Stimulated activated naive CD8-positive, alpha-beta T cell treated with anti-CD3 and anti-CD28 coated beads, Interleukin-15, Interleukin-2, amounts not matched to agents 100 ng/mL and 50 ng/mL, for 24 hours (primary cell): ENCODE measurements at regions not wholly inside any gene's neighbourhood (a gene's known extent, or its start where the extent isn't known, plus 50 kb on each side); places are given as distances from the start of the nearest gene placed in this dataset.
A peak's percentile ranks its signal among the peaks of the same experiment; 100 is the strongest.
"Not testable (repeated sequence)": the region's sequence is repeated elsewhere in the genome, so short reads cannot be mapped to it uniquely, and the experiment has no call there.

Experiments used
- H3K27ac Mint-ChIP-seq: one replicate; pipeline ENCODE4 v1.8.0; 2021; ENCODE audit warnings: mild to moderate bottlenecking, mixed read lengths
- H3K27me3 Mint-ChIP-seq: one replicate; pipeline ENCODE4 v1.8.0; 2021; ENCODE audit warnings: mixed read lengths
- H3K36me3 Mint-ChIP-seq: one replicate; pipeline ENCODE4 v1.8.0; 2021; ENCODE audit warnings: low read depth, mixed read lengths
- H3K4me1 Mint-ChIP-seq: one replicate; pipeline ENCODE4 v1.8.0; 2021; ENCODE audit warnings: low read depth, mixed read lengths
- H3K4me3 Mint-ChIP-seq: one replicate; pipeline ENCODE4 v1.8.0; 2021; ENCODE audit warnings: mild to moderate bottlenecking, mixed read lengths
- H3K9me3 Mint-ChIP-seq: one replicate; pipeline ENCODE4 v1.8.0; 2021; ENCODE audit warnings: mixed read lengths

- H3K27ac Mint-ChIP-seq: no peak overlapping the region
- peaks cover 3% of the 10 kb centered on the region for H3K36me3 Mint-ChIP-seq
- peaks cover 15% of the 10 kb centered on the region for H3K4me1 Mint-ChIP-seq
- no peaks in the 10 kb centered on the region for H3K27me3 Mint-ChIP-seq
- H3K9me3 Mint-ChIP-seq: peaks cover 13% of the 10 kb centered on the region
- no peak overlapping the region for H3K4me3 Mint-ChIP-seq
These were observed 121.6 kb downstream of the NFKBIZ start for GRCh38 chr3:101970905-101971304.

GRCh38 chr3:101972430-101973162, 123.3 kb downstream of the NFKBIZ start:
- Mint-ChIP-seq H3K9me3 (peaks cover 13% of the 10 kb centered on the region), H3K27me3 (no peaks in the 10 kb centered on the region), H3K27ac (no peak overlapping the region), H3K4me1 (peaks cover 21% of the 10 kb centered on the region), H3K36me3 (peaks cover 3% of the 10 kb centered on the region), H3K4me3 (no peak overlapping the region)

DNA sequence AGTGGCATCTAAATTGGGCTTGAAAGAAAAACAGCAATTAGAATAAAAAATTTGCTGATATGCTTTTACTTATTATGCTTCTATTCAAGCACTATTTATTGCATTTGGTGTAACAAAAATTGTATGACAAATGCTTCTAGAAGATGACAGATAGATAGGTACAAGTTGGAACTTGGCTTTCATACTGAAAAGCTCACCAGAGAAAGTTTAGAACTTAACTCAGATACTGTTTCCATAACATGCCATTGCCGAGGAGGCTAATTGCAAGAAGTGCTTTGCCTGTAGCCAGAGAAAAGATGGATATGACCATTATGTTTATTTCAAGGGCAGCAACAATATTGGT, 123.8 kb downstream of the NFKBIZ start:
- H3K4me1 Mint-ChIP-seq: peaks cover 21% of the 10 kb centered on the region
- H3K36me3 Mint-ChIP-seq: peaks cover 3% of the 10 kb centered on the region
- no peaks in the 10 kb centered on the region for H3K27me3 Mint-ChIP-seq
- H3K4me3 Mint-ChIP-seq: no peak overlapping the region
- no peak overlapping the region for H3K27ac Mint-ChIP-seq
- peaks cover 13% of the 10 kb centered on the region for H3K9me3 Mint-ChIP-seq

DNA sequence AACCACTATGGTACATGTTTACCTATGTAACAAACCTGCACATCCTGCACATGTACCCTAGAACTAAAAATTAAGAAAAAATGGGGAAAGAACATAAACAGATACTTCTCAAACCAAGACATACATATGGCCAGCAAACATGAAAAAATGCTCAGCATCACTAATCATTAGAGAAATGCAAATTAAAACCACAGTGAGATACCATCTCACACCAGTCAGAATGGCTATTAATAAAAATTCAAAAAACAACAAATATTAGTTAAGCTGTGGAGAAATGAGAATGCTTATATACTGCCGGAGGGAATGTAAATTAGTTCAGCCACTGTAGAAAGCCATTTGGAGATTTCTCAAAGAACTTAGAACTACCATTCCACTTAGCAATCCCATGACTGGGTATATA, 126.1 kb downstream of the NFKBIZ start:
- H3K4me1 Mint-ChIP-seq: peaks cover 30% of the 10 kb centered on the region
- H3K27ac Mint-ChIP-seq, H3K4me3 Mint-ChIP-seq, H3K9me3 Mint-ChIP-seq, H3K27me3 Mint-ChIP-seq, H3K36me3 Mint-ChIP-seq: not testable (repeated sequence)

GRCh38 chr3:101976473-101976872, 127.2 kb downstream of the NFKBIZ start:
- H3K4me3 Mint-ChIP-seq: no peak overlapping the region
- no peaks in the 10 kb centered on the region for H3K27me3 Mint-ChIP-seq
- no peak overlapping the region for H3K27ac Mint-ChIP-seq
- no peaks in the 10 kb centered on the region for H3K36me3 Mint-ChIP-seq
- peaks cover 30% of the 10 kb centered on the region for H3K4me1 Mint-ChIP-seq
- H3K9me3 Mint-ChIP-seq: no peaks in the 10 kb centered on the region

GRCh38 chr3:101978348-101978747, 129.0 kb downstream of the NFKBIZ start:
- Mint-ChIP-seq H3K27me3 (peaks cover 7% of the 10 kb centered on the region), H3K4me3 (no peak overlapping the region), H3K36me3 (no peaks in the 10 kb centered on the region), H3K9me3 (no peaks in the 10 kb centered on the region), H3K27ac (no peak overlapping the region), H3K4me1 (peaks cover 19% of the 10 kb centered on the region)

DNA sequence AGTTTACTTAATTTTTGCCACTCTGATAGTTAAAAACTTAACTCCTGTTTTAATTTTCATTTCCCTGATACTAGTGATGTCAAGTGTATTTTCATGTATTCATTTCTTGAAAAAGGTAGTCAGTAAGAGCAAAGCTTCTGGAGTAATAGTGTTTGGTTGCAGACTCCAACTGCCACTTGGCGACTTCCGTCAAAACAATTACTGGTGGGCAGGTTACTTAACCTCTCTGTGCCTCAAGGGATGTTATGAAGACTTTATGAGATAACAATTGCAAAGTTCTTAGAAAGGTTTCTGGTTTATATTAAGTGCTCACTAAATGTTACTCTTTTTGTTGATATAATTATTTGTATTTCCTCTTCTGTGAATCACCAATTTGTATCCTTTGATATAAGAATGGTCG, 129.7 kb downstream of the NFKBIZ start:
- no peaks in the 10 kb centered on the region for H3K36me3 Mint-ChIP-seq
- no peak overlapping the region for H3K27ac Mint-ChIP-seq
- H3K9me3 Mint-ChIP-seq: no peaks in the 10 kb centered on the region
- H3K4me3 Mint-ChIP-seq: no peak overlapping the region
- H3K27me3 Mint-ChIP-seq: peaks cover 7% of the 10 kb centered on the region
- peaks cover 19% of the 10 kb centered on the region for H3K4me1 Mint-ChIP-seq

GRCh38 chr3:101984356-101984755, 135.0 kb downstream of the NFKBIZ start:
- Mint-ChIP-seq H3K4me1 (peaks cover 24% of the 10 kb centered on the region), H3K27ac (no peak overlapping the region), H3K9me3 (no peaks in the 10 kb centered on the region), H3K36me3 (no peaks in the 10 kb centered on the region), H3K4me3 (no peak overlapping the region), H3K27me3 (peaks cover 7% of the 10 kb centered on the region)

DNA sequence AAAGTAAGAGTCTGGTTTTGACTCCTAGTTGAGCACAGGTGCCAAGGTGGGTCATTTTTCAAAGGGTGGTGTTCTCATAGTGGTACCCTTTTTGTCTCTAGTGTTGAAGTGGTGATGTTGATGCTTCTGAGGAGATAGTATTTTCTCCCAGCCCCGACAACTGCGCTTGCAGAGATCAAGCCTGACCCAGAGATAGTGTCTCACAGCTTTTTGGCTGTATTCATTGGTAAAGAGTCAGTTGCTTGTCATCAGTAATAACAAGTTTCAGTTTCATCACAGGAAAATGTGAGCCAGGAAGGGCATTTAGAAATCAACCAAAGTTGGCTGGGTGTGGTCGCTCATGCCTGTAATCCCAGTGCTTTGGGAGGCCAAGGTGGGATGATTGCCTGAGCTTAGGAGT, 139.3 kb downstream of the NFKBIZ start:
- Mint-ChIP-seq H3K4me3 (peak overlapping the region; percentile 38), H3K4me1 (peaks cover 48% of the 10 kb centered on the region), H3K9me3 (no peaks in the 10 kb centered on the region), H3K27ac (peak overlapping the region; percentile 84), H3K36me3 (no peaks in the 10 kb centered on the region), H3K27me3 (peaks cover 8% of the 10 kb centered on the region)

DNA sequence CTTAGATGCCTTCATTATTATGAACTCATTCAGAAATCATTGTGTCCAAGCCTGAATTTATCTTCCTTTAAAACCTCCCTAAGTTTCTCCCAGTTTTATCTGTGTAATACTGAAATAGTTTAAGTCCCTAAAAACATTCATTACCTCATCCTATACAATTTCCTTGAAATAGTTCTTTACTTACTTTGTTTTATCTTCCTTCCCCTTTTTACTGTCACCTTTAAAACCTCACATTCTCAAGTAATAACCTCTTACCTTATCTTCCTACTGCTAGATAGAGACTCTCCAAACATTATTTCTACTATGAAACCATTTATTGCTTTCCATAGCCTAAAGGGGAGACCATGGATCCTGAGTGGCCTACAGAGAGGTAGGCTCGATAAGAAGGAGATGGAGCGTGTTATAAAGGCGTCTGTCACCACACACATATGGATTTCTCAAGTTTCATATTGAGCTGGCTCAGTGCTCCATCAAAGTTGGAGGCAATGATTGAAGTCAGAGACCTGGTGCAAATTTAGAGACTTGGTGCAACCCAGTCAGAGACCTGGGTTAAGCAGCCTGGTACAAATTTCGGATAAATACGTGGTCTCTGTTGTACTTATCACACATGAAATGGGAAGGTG, 140.4 kb downstream of the NFKBIZ start:
- Mint-ChIP-seq H3K9me3 (no peaks in the 10 kb centered on the region), H3K27ac (peak overlapping the region; percentile 84), H3K27me3 (peaks cover 8% of the 10 kb centered on the region), H3K4me3 (no peak overlapping the region), H3K4me1 (peaks cover 57% of the 10 kb centered on the region), H3K36me3 (no peaks in the 10 kb centered on the region)

- Mint-ChIP-seq H3K27ac (no peak overlapping the region), H3K4me3 (no peak overlapping the region), H3K27me3 (peaks cover 8% of the 10 kb centered on the region), H3K4me1 (peaks cover 75% of the 10 kb centered on the region), H3K36me3 (no peaks in the 10 kb centered on the region), H3K9me3 (no peaks in the 10 kb centered on the region)
These were observed 143.5 kb downstream of the NFKBIZ start for GRCh38 chr3:101992863-101993262.

GRCh38 chr3:101994386-101994785, 145.1 kb downstream of the NFKBIZ start:
- Mint-ChIP-seq H3K27ac (no peak overlapping the region), H3K27me3 (peaks cover 8% of the 10 kb centered on the region), H3K4me3 (no peak overlapping the region), H3K9me3 (no peaks in the 10 kb centered on the region), H3K4me1 (peaks cover 64% of the 10 kb centered on the region), H3K36me3 (no peaks in the 10 kb centered on the region)

- H3K36me3 Mint-ChIP-seq: no peaks in the 10 kb centered on the region
- peaks cover 8% of the 10 kb centered on the region for H3K27me3 Mint-ChIP-seq
- H3K9me3 Mint-ChIP-seq: no peaks in the 10 kb centered on the region
- peaks cover 60% of the 10 kb centered on the region for H3K4me1 Mint-ChIP-seq
- H3K27ac Mint-ChIP-seq: peak overlapping the region; percentile 82
- peak overlapping the region; percentile 51 for H3K4me3 Mint-ChIP-seq
These were observed 146.2 kb downstream of the NFKBIZ start for GRCh38 chr3:101995371-101996046.

- Mint-ChIP-seq H3K4me1 (peaks cover 60% of the 10 kb centered on the region), H3K36me3 (no peaks in the 10 kb centered on the region), H3K9me3 (no peaks in the 10 kb centered on the region), H3K27ac (peak overlapping the region; percentile 6), H3K27me3 (peaks cover 7% of the 10 kb centered on the region), H3K4me3 (no peak overlapping the region)
These were observed 147.5 kb downstream of the NFKBIZ start for GRCh38 chr3:101996832-101997231.

DNA sequence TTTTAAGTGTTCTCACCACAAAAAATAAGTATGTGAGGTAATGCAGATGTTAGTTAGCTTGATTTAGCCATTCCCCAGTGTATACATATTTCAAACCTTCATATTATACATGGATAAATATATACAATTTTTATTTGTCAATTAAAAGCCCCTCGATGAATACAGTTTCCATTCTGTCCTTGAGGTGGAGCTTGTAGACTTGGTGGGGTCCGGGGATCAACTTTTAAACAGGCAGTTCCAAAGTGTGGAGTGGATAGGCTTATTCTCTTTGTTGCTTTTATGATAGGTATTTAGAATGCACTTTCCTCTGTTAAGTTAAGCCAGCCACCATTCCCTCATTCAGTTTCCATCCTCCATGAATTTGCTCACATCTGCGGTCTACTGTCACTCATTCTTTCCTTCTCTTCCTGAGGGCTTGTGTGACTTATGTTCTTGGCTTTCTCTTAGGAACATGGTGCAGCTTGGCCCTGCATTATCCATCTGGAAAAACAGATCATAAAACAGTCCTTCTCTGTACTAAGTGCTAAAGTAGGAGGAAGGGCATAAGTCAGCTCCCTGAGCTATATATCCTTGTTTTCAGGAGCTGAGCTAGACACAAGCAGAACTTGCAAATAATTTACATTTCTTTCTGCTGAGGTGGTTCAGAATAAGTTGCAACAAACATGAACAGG, 149.1 kb downstream of the NFKBIZ start:
- peaks cover 44% of the 10 kb centered on the region for H3K4me1 Mint-ChIP-seq
- no peaks in the 10 kb centered on the region for H3K36me3 Mint-ChIP-seq
- no peak overlapping the region for H3K4me3 Mint-ChIP-seq
- no peaks in the 10 kb centered on the region for H3K9me3 Mint-ChIP-seq
- no peaks in the 10 kb centered on the region for H3K27me3 Mint-ChIP-seq
- no peak overlapping the region for H3K27ac Mint-ChIP-seq
